ENCODE measurements at regions not wholly inside any gene's neighbourhood (a gene's known extent, or its start where the extent isn't known, plus 50 kb on each side); places are given as distances from the start of the nearest gene placed in this dataset.

DNA sequence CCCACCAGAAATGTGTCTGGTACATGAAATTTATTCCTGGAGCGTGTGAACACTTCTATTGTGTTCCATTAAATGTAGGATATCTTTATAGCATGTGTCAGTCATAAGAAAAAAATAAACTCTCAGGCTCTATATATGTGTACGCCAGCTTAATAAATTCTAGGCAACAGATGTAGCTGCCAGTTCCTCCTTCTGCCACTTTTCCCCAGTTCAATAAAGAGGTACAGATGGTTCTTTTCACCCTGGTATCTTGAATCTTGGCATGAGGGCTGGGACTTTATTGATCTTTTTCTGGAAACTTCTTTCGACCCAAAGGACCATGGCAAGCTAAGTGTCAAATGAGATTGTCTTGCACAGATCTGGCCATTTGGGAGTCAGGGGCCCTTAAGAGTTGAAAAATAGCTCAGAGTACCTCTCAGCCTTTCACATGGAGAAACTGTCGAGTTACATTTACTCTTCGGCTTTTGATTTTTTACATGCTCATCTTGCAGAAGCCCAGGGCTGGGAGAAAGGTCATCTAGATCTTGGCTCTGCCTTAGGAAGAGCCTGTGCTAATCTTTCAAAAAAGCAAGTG lies 240.9 kb downstream of the DOK5 start:
- TF ChIP-seq, protein P1, sequence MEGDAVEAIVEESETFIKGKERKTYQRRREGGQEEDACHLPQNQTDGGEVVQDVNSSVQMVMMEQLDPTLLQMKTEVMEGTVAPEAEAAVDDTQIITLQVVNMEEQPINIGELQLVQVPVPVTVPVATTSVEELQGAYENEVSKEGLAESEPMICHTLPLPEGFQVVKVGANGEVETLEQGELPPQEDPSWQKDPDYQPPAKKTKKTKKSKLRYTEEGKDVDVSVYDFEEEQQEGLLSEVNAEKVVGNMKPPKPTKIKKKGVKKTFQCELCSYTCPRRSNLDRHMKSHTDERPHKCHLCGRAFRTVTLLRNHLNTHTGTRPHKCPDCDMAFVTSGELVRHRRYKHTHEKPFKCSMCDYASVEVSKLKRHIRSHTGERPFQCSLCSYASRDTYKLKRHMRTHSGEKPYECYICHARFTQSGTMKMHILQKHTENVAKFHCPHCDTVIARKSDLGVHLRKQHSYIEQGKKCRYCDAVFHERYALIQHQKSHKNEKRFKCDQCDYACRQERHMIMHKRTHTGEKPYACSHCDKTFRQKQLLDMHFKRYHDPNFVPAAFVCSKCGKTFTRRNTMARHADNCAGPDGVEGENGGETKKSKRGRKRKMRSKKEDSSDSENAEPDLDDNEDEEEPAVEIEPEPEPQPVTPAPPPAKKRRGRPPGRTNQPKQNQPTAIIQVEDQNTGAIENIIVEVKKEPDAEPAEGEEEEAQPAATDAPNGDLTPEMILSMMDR (IDR thresholded peaks at IDR 0.05) = no peak
- no peak for TF ChIP-seq ZFX (IDR thresholded peaks at IDR 0.05; ENCODE audit: borderline replicate concordance)
